ENCODE measurements at regions not wholly inside any gene's neighbourhood (a gene's known extent, or its start where the extent isn't known, plus 50 kb on each side); places are given as distances from the start of the nearest gene placed in this dataset.

- TF ChIP-seq POLR2A (IDR thresholded peaks at IDR 0.05), result no peak
- TF ChIP-seq CTCF (IDR thresholded peaks at IDR 0.05 in 8 of 11, conservative IDR thresholded peaks at IDR 0.05 in 3 of 11), result no peak
- no peak for TF ChIP-seq POLR2AphosphoS5 (IDR thresholded peaks at IDR 0.05)
- H3K27me3 ChIP-seq (replicated peaks in 1 of 7), result no peaks in the 10 kb centered on the region
- intact Hi-C loops (cut with DNase I; ENCODE audit: low total_unique reads), result no loop called here
- no peak overlapping the region for H3K4me3 ChIP-seq
- WGBS, 5 donors, result 64 to 81% (median 69%) methylated on average over 2 of the region's 2 CpGs
- DNase-seq, result no peak
- H3K9me3 ChIP-seq, result peaks cover 0 to 15% (median 0%) of the 10 kb centered on the region in 8 donors
- no peak overlapping the region for H3K27ac ChIP-seq
- H3K4me1 ChIP-seq, result no peaks in the 10 kb centered on the region
- no peaks in the 10 kb centered on the region for H3K36me3 ChIP-seq
Observed at GRCh38 chr5:166353580-166353979, 1937.9 kb upstream of the WWC1 start.

- no peaks in the 10 kb centered on the region for H3K36me3 ChIP-seq
- 90 to 98% (median 92%) methylated on average over 1 of the region's 1 CpG for WGBS, 5 donors
- H3K27me3 ChIP-seq (replicated peaks in 1 of 7), result no peaks in the 10 kb centered on the region
- H3K9me3 ChIP-seq, result peaks cover 0 to 15% (median 0%) of the 10 kb centered on the region in 8 donors
- no peak for DNase-seq
- TF ChIP-seq POLR2AphosphoS5 (IDR thresholded peaks at IDR 0.05) (no peak), POLR2A (IDR thresholded peaks at IDR 0.05) (no peak), CTCF (IDR thresholded peaks at IDR 0.05 in 8 of 11, conservative IDR thresholded peaks at IDR 0.05 in 3 of 11) (no peak)
- H3K4me1 ChIP-seq, result no peaks in the 10 kb centered on the region
- no peak overlapping the region for H3K4me3 ChIP-seq
- no peak overlapping the region for H3K27ac ChIP-seq
- intact Hi-C loops (cut with DNase I; ENCODE audit: low total_unique reads), result no loop called here
Observed at GRCh38 chr5:166354332-166354731, 1937.1 kb upstream of the WWC1 start.

- H3K27ac ChIP-seq, result no peak overlapping the region
- WGBS, 5 donors, result 80 to 88% (median 82%) methylated on average over 5 of the region's 5 CpGs
- no peak overlapping the region for H3K4me3 ChIP-seq
- H3K36me3 ChIP-seq, result no peaks in the 10 kb centered on the region
- DNase-seq, result no peak
- H3K27me3 ChIP-seq (replicated peaks in 1 of 7), result no peaks in the 10 kb centered on the region
- H3K9me3 ChIP-seq, result peaks cover 0 to 15% (median 0%) of the 10 kb centered on the region in 8 donors
- H3K4me1 ChIP-seq, result no peaks in the 10 kb centered on the region
- intact Hi-C loops (cut with DNase I; ENCODE audit: low total_unique reads), result no loop called here
- no peak for TF ChIP-seq POLR2A (IDR thresholded peaks at IDR 0.05)
- no peak for TF ChIP-seq POLR2AphosphoS5 (IDR thresholded peaks at IDR 0.05)
- no peak for TF ChIP-seq CTCF (IDR thresholded peaks at IDR 0.05 in 8 of 11, conservative IDR thresholded peaks at IDR 0.05 in 3 of 11)
Observed at GRCh38 chr5:166356096-166356495, 1935.3 kb upstream of the WWC1 start.

GRCh38 chr5:166358127-166358830 lies 1933.2 kb upstream of the WWC1 start:
- 66 to 75% (median 69%) methylated on average over 4 of the region's 4 CpGs for whole genome bisulfite sequencing, 5 donors
- H3K36me3 ChIP-seq, result no peaks in the 10 kb centered on the region

More at GRCh38 chr5:166358127-166358830, 1933.2 kb upstream of the WWC1 start:
- H3K27ac ChIP-seq, result no peak overlapping the region
- no peaks in the 10 kb centered on the region for H3K4me1 ChIP-seq
- H3K4me3 ChIP-seq, result no peak overlapping the region
- no peak for DNase-seq
- TF ChIP-seq CTCF (IDR thresholded peaks at IDR 0.05 in 8 of 11, conservative IDR thresholded peaks at IDR 0.05 in 3 of 11) (no peak), POLR2AphosphoS5 (IDR thresholded peaks at IDR 0.05) (no peak), POLR2A (IDR thresholded peaks at IDR 0.05) (no peak)
- H3K9me3 ChIP-seq, result peaks cover 0 to 36% (median 18%) of the 10 kb centered on the region in 8 donors
- H3K27me3 ChIP-seq (replicated peaks in 1 of 7), result no peaks in the 10 kb centered on the region
- intact Hi-C loops (cut with DNase I; ENCODE audit: low total_unique reads), result no loop called here
